H54 (cell line): ENCODE measurements at regions not wholly inside any gene's neighbourhood (a gene's known extent, or its start where the extent isn't known, plus 50 kb on each side); places are given as distances from the start of the nearest gene placed in this dataset.
"Not testable (repeated sequence)": the region's sequence is repeated elsewhere in the genome, so short reads cannot be mapped to it uniquely, and the experiment has no call there.

Experiments used
- DNase-seq: peaks from one replicate; pipeline ENCODE4 v3.0.0; 2011; ENCODE audit warnings: low spot score, mixed read lengths; ENCODE audit not compliant: insufficient read length
- FAIRE-seq: peaks from 3 replicates; lab custom pipeline; 2011; peaks lifted over from hg19 to GRCh38; lab: Jason Lieb, UNC
- POLR2A ChIP-seq: IDR thresholded peaks from 2 replicates; pipeline ENCODE4 v1.6.1; 2011; ENCODE audit warnings: low read depth, mild to moderate bottlenecking, low read length

GRCh38 chrX:98077440-98077839 lies 1193.7 kb downstream of the RPA4 start:
- DNase-seq: no peak
- TF ChIP-seq POLR2A: no peak
- no peak for FAIRE-seq

GRCh38 chrX:98111684-98112083 lies 1228.0 kb downstream of the RPA4 start:
- no peak for FAIRE-seq

GRCh38 chrX:98114021-98114420 lies 1230.3 kb downstream of the RPA4 start:
- DNase-seq (no peak), FAIRE-seq (no peak)
- TF ChIP-seq POLR2A: no peak

More at GRCh38 chrX:98111684-98112083, 1228.0 kb downstream of the RPA4 start:
- no peak for TF ChIP-seq POLR2A
- DNase-seq: no peak

- DNase-seq (no peak), FAIRE-seq (no peak)
- TF ChIP-seq POLR2A: no peak
These were observed 1257.8 kb downstream of the RPA4 start for GRCh38 chrX:98141466-98141865.

- DNase-seq: no peak
- no peak for TF ChIP-seq POLR2A
- no peak for FAIRE-seq
These were observed 1307.3 kb downstream of the RPA4 start for GRCh38 chrX:98191003-98191402.

- FAIRE-seq (no peak), DNase-seq (no peak)
- TF ChIP-seq POLR2A: no peak
These were observed 1310.3 kb downstream of the RPA4 start for GRCh38 chrX:98194036-98194435.

- peak; percentile 60 for FAIRE-seq
- DNase-seq: no peak
- no peak for TF ChIP-seq POLR2A
These were observed 1320.1 kb downstream of the RPA4 start for GRCh38 chrX:98203800-98204199.

GRCh38 chrX:98207947-98208346 lies 1324.2 kb downstream of the RPA4 start:
- FAIRE-seq (no peak), DNase-seq (no peak)
- TF ChIP-seq POLR2A: no peak

GRCh38 chrX:98231003-98231402 lies 1347.3 kb downstream of the RPA4 start:
- FAIRE-seq (no peak), DNase-seq (no peak)
- TF ChIP-seq POLR2A: no peak

- DNase-seq, FAIRE-seq: not testable (repeated sequence)
These were observed 1356.4 kb downstream of the RPA4 start for GRCh38 chrX:98240061-98240460.

- no peak for TF ChIP-seq POLR2A
- DNase-seq (no peak), FAIRE-seq (no peak)
These were observed 1379.4 kb downstream of the RPA4 start for GRCh38 chrX:98263135-98263534.

GRCh38 chrX:98289726-98290125 lies 1406.0 kb downstream of the RPA4 start:
- FAIRE-seq: no peak
- no peak for TF ChIP-seq POLR2A

GRCh38 chrX:98294310-98294709 lies 1410.6 kb downstream of the RPA4 start:
- no peak for FAIRE-seq
- DNase-seq: no peak
- no peak for TF ChIP-seq POLR2A

More at GRCh38 chrX:98289726-98290125, 1406.0 kb downstream of the RPA4 start:
- DNase-seq: no peak

GRCh38 chrX:98296129-98296528 lies 1412.4 kb downstream of the RPA4 start:
- no peak for FAIRE-seq
- no peak for TF ChIP-seq POLR2A
- DNase-seq: no peak

GRCh38 chrX:98299785-98300184 lies 1416.1 kb downstream of the RPA4 start:
- no peak for TF ChIP-seq POLR2A
- no peak for DNase-seq
- FAIRE-seq: no peak

GRCh38 chrX:98300536-98300935 lies 1416.8 kb downstream of the RPA4 start:
- FAIRE-seq, DNase-seq: not testable (repeated sequence)

GRCh38 chrX:98331407-98331806 lies 1447.7 kb downstream of the RPA4 start:
- TF ChIP-seq POLR2A: no peak
- DNase-seq: no peak
- no peak for FAIRE-seq
